Upper lobe of right lung (tissue), 1 donor: ENCODE measurements at regions not wholly inside any gene's neighbourhood (a gene's known extent, or its start where the extent isn't known, plus 50 kb on each side); places are given as distances from the start of the nearest gene placed in this dataset.

Experiments
- ATAC-seq: fragments of 200-7000 bp; cut with Tn5 transposase; one replicate; pipeline ENCODE4 v1.9.1; 2020; ENCODE audit warnings: mild to moderate bottlenecking, moderate library complexity
- DNase-seq: peaks from one replicate; pipeline ENCODE4 v3.0.0-alpha.2; 2020
- H3K27ac ChIP-seq: fragments of 200-600 bp; one replicate; pipeline ENCODE4 v1.8.0; 2022
- H3K27me3 ChIP-seq: fragments of 200-600 bp; one replicate; pipeline ENCODE4 v1.8.0; 2022; ENCODE audit warnings: mild to moderate bottlenecking
- H3K36me3 ChIP-seq: fragments of 200-600 bp; one replicate; pipeline ENCODE4 v1.8.0; 2022
- H3K4me1 ChIP-seq: fragments of 200-600 bp; one replicate; pipeline ENCODE4 v1.8.0; 2022
- H3K4me3 ChIP-seq: fragments of 200-600 bp; one replicate; pipeline ENCODE4 v1.8.0; 2022; ENCODE audit warnings: mild to moderate bottlenecking
- H3K9me3 ChIP-seq: fragments of 200-600 bp; one replicate; pipeline ENCODE4 v1.8.0; 2022
- CTCF ChIP-seq: fragments of 200-600 bp; IDR thresholded peaks from one replicate; pipeline ENCODE4 v1.8.0; 2022; ENCODE audit warnings: antibody characterized with exemption
- intact Hi-C: fragments of 100-400 bp; cut with DNase I; formaldehyde crosslinking; loops from one replicate; pipeline ENCODE4 v1.11.0; 2022
- donor health status: DM: no; HTN: yes; CAD: no; lungs with severe emphysema.

DNA sequence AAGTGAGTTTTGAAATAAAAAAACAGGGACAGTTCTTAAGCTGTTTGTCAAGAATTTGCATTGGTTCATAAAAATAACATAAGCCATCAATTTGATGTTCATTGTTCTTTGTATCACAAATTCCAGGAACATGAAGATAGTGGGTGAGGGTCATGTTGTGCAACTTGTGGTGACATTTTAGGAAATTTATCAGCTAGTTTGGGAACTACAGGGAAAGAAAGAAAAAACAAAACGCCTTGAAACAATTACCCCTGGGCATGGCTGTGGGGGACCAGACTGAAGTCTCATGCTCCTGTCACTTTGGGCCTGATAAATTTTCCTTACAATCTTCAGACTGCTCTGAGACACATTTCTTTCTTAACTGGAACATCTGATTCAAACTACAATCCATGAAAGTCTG, 207.1 kb upstream of the CLINT1 start:
- no peak overlapping the region for H3K27ac ChIP-seq

GRCh38 chr5:158064334-158065123, 205.6 kb upstream of the CLINT1 start:
- Histone ChIP-seq H3K27me3 (no peaks in the 10 kb centered on the region), H3K4me1 (peaks cover 7% of the 10 kb centered on the region), H3K9me3 (no peaks in the 10 kb centered on the region), H3K27ac (no peak overlapping the region), H3K36me3 (no peaks in the 10 kb centered on the region), H3K4me3 (no peak overlapping the region)
- intact Hi-C loops = no loop called here
- no peak for TF ChIP-seq CTCF
- DNase-seq (no peak), ATAC-seq (no peak)

More for the DNA sequence above, 207.1 kb upstream of the CLINT1 start:
- peaks cover 7% of the 10 kb centered on the region for H3K4me1 ChIP-seq
- no peaks in the 10 kb centered on the region for H3K36me3 ChIP-seq
- no peaks in the 10 kb centered on the region for H3K27me3 ChIP-seq
- intact Hi-C loops = no loop called here
- DNase-seq (no peak), ATAC-seq (no peak)
- TF ChIP-seq CTCF = no peak
- no peak overlapping the region for H3K4me3 ChIP-seq
- H3K9me3 ChIP-seq = no peaks in the 10 kb centered on the region

GRCh38 chr5:158063052-158063451, 204.1 kb upstream of the CLINT1 start:
- no peak overlapping the region for H3K27ac ChIP-seq
- intact Hi-C loops = no loop called here
- H3K36me3 ChIP-seq = no peaks in the 10 kb centered on the region
- H3K9me3 ChIP-seq = no peaks in the 10 kb centered on the region
- peaks cover 7% of the 10 kb centered on the region for H3K4me1 ChIP-seq
- ATAC-seq (no peak), DNase-seq (no peak)
- H3K4me3 ChIP-seq = no peak overlapping the region
- H3K27me3 ChIP-seq = no peaks in the 10 kb centered on the region
- no peak for TF ChIP-seq CTCF

- ATAC-seq (no peak), DNase-seq (no peak)
- Histone ChIP-seq H3K4me1 (peaks cover 7% of the 10 kb centered on the region), H3K9me3 (no peaks in the 10 kb centered on the region), H3K36me3 (no peaks in the 10 kb centered on the region), H3K27ac (no peak overlapping the region), H3K4me3 (no peak overlapping the region), H3K27me3 (no peaks in the 10 kb centered on the region)
- no peak for TF ChIP-seq CTCF
- intact Hi-C loops = no loop called here
These were observed 202.5 kb upstream of the CLINT1 start for GRCh38 chr5:158061451-158061850.

- intact Hi-C loops = no loop called here
- no peak for TF ChIP-seq CTCF
- no peaks in the 10 kb centered on the region for H3K9me3 ChIP-seq
- peaks cover 2% of the 10 kb centered on the region for H3K4me1 ChIP-seq
- DNase-seq (no peak), ATAC-seq (no peak)
- H3K36me3 ChIP-seq = no peaks in the 10 kb centered on the region
- H3K4me3 ChIP-seq = no peak overlapping the region
- no peak overlapping the region for H3K27ac ChIP-seq
- H3K27me3 ChIP-seq = no peaks in the 10 kb centered on the region
These were observed 201.3 kb upstream of the CLINT1 start for GRCh38 chr5:158060212-158060611.
